Panc1 (cell line): ENCODE measurements at regions not wholly inside any gene's neighbourhood (a gene's known extent, or its start where the extent isn't known, plus 50 kb on each side); places are given as distances from the start of the nearest gene placed in this dataset.

Experiments used
- SIN3A ChIP-seq: IDR thresholded peaks from 2 replicates; pipeline ENCODE4 v1.6.1; 2012; ENCODE audit warnings: low read depth, mild to moderate bottlenecking, low read length, moderate library complexity, borderline replicate concordance; ENCODE audit not compliant: insufficient read depth
- TF ChIP-seq, protein P1 (sequence below): fragments of 450-650 bp; IDR thresholded peaks from 2 replicates; pipeline ENCODE4 v1.5.1; 2017; ENCODE audit warnings: mild to moderate bottlenecking

DNA sequence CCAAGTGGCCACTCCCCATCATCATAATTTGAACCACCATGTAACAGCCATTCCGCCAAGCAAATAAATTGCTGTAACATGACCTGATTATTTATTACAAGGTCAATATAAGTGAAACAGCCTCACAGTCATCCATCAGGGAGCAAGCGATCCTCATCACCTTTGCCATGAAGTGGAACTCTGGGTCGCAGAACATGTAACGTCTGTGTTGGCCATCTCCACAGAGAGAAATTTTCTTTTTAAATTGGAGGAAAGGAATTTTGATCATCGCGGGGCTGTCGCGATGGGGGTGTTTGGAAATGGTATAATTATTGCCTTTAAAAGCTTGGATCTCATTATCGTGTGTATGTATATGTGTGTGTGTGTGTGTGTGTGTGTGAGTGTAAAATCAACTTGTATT is 90.2 kb downstream of the SHOX start:
- TF ChIP-seq, protein P1, sequence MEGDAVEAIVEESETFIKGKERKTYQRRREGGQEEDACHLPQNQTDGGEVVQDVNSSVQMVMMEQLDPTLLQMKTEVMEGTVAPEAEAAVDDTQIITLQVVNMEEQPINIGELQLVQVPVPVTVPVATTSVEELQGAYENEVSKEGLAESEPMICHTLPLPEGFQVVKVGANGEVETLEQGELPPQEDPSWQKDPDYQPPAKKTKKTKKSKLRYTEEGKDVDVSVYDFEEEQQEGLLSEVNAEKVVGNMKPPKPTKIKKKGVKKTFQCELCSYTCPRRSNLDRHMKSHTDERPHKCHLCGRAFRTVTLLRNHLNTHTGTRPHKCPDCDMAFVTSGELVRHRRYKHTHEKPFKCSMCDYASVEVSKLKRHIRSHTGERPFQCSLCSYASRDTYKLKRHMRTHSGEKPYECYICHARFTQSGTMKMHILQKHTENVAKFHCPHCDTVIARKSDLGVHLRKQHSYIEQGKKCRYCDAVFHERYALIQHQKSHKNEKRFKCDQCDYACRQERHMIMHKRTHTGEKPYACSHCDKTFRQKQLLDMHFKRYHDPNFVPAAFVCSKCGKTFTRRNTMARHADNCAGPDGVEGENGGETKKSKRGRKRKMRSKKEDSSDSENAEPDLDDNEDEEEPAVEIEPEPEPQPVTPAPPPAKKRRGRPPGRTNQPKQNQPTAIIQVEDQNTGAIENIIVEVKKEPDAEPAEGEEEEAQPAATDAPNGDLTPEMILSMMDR, result no peak
- no peak for TF ChIP-seq SIN3A
